Fibroblast of pulmonary artery (primary cell): ENCODE measurements at regions not wholly inside any gene's neighbourhood (a gene's known extent, or its start where the extent isn't known, plus 50 kb on each side); places are given as distances from the start of the nearest gene placed in this dataset.
A peak's percentile ranks its signal among the peaks of the same experiment; 100 is the strongest.

Experiments
- DNase-seq: peaks from one replicate; pipeline ENCODE4 v3.0.0-alpha.2; 2010; ENCODE audit warnings: low read depth
- H3K4me3 ChIP-seq: replicated peaks from 2 replicates; pipeline ENCODE4 v1.5.1; 2011; ENCODE audit warnings: low read depth, mild to moderate bottlenecking, control low read depth, low read length, moderate library complexity
- TF ChIP-seq, protein P1 (sequence below): IDR thresholded peaks from 2 replicates; pipeline ENCODE4 v1.5.1; 2011; ENCODE audit warnings: mild to moderate bottlenecking, control low read depth, low read length, inconsistent platforms; ENCODE audit errors: missing control alignments

DNA sequence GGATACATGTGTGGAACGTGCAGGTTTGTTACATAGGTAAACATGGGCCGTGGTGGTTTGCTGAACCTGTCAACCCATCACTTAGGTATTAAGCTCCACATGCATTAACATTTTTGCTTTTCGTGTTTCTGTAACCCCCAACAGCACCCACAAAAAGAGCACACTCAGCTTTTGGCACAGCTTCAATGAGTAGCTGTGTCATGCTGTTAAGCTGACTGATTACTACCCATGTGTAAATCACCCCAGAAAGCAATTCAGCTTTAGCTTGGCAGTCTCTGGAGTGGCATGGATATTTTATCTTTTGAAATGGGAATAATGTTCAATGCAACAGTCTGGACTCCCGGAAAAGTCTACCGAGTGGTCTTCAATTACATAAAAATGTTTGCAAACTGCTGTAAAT is 734.3 kb downstream of the STIM2 start:
- DNase-seq = no peak
- no peak overlapping the region for H3K4me3 ChIP-seq
- TF ChIP-seq, protein P1, sequence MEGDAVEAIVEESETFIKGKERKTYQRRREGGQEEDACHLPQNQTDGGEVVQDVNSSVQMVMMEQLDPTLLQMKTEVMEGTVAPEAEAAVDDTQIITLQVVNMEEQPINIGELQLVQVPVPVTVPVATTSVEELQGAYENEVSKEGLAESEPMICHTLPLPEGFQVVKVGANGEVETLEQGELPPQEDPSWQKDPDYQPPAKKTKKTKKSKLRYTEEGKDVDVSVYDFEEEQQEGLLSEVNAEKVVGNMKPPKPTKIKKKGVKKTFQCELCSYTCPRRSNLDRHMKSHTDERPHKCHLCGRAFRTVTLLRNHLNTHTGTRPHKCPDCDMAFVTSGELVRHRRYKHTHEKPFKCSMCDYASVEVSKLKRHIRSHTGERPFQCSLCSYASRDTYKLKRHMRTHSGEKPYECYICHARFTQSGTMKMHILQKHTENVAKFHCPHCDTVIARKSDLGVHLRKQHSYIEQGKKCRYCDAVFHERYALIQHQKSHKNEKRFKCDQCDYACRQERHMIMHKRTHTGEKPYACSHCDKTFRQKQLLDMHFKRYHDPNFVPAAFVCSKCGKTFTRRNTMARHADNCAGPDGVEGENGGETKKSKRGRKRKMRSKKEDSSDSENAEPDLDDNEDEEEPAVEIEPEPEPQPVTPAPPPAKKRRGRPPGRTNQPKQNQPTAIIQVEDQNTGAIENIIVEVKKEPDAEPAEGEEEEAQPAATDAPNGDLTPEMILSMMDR = no peak

GRCh38 chr4:27595571-27596360 is 735.1 kb downstream of the STIM2 start:
- TF ChIP-seq, protein P1 = no peak
- H3K4me3 ChIP-seq = no peak overlapping the region

DNA sequence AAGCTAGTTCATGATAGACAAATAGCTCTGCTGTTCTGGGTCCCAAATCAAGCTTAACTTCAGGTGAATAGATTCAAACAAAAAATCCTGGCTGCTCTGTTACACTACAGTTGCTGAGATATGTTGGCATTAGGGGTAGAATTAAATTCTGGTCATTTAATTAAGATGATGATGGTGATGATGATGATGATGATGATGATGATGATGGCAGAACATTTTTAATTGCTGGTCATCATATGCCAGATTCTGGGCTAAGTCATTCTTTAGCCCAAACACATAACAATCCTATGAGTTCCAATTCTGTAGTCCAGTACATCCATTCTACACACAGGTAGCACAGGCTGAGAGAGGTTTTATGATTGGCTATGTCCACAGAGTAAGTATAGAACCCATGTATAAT is 741.5 kb downstream of the STIM2 start:
- DNase-seq = no peak
- TF ChIP-seq, protein P1 = no peak

More at GRCh38 chr4:27595571-27596360, 735.1 kb downstream of the STIM2 start:
- DNase-seq = no peak

DNA sequence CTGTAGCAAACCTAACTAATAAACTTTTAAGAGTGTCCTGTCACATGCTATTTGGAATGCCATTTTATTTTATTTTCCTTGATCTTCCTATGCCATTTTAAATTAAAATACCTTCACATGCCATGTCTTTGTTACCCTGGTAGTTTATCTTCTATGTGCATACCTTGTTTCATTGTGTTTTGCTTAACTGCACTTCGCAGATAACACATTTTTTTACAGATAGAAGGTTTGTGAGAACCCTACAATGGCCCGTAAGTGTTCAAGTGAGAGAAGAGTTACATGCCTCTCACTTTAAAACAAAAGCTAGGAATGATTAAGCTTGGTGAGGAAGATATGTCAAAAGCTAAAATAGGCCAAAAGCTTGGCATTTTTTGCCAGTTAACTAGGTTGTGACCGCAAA is 744.1 kb downstream of the STIM2 start:
- TF ChIP-seq, protein P1 = no peak
- DNase-seq = no peak
- H3K4me3 ChIP-seq = no peak overlapping the region

More for the DNA sequence above, 741.5 kb downstream of the STIM2 start:
- H3K4me3 ChIP-seq = no peak overlapping the region

DNA sequence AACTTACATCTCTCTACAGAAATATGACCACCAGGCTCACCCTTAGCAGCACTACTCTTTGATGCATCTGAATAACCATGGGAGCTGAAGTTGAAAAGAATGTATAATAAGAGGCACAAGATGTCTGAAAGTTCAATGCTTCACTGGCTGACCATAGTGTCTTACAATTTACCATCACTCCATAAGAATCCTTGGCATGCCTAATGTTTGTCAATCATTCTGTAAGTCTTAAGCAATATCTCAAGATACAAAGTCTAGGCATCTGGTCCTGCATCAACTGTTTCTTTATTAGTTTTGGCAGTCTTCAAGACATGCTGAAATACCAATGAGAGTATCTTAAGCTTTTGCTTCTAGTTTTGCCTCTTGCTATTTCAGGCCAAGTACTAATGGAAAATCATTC is 755.5 kb downstream of the STIM2 start:
- peak; percentile 3 for DNase-seq
- no peak overlapping the region for H3K4me3 ChIP-seq
- TF ChIP-seq, protein P1 = no peak

GRCh38 chr4:27619435-27619834 is 758.8 kb downstream of the STIM2 start:
- no peak overlapping the region for H3K4me3 ChIP-seq
- no peak for DNase-seq
- TF ChIP-seq, protein P1 = no peak

- no peak for DNase-seq
- TF ChIP-seq, protein P1 = no peak
- no peak overlapping the region for H3K4me3 ChIP-seq
Measured at GRCh38 chr4:27620886-27621285, 760.2 kb downstream of the STIM2 start.
